GM23248 (cell line): ENCODE measurements at regions not wholly inside any gene's neighbourhood (a gene's known extent, or its start where the extent isn't known, plus 50 kb on each side); places are given as distances from the start of the nearest gene placed in this dataset.

Experiments
- DNase-seq: peaks from one replicate; pipeline ENCODE4 v3.0.0-alpha.2; 2015
- H2AFZ ChIP-seq: fragments of 200-600 bp; sonication (generic); 2 replicates; pipeline ENCODE4 v1.6.1; 2016; ENCODE audit warnings: antibody characterized with exemption
- H3F3A ChIP-seq: fragments of 200-600 bp; sonication (generic); 2 replicates; pipeline ENCODE4 v1.6.1; 2016; ENCODE audit warnings: mild to moderate bottlenecking, antibody characterized with exemption, mixed run types; ENCODE audit not compliant: insufficient read depth
- H3K27ac ChIP-seq: fragments of 200-600 bp; sonication (generic); 2 replicates; pipeline ENCODE4 v1.5.1; 2016; ENCODE audit warnings: mild to moderate bottlenecking
- H3K27me3 ChIP-seq: fragments of 200-600 bp; sonication (generic); replicated peaks from 2 replicates; pipeline ENCODE4 v1.6.1; 2016; ENCODE audit warnings: mild to moderate bottlenecking; ENCODE audit not compliant: insufficient read depth
- H3K36me3 ChIP-seq: fragments of 200-600 bp; sonication (generic); 2 replicates; pipeline ENCODE4 v1.6.1; 2016; ENCODE audit warnings: low read depth, mild to moderate bottlenecking
- H3K4me1 ChIP-seq: fragments of 200-600 bp; sonication (generic); 2 replicates; pipeline ENCODE4 v1.6.1; 2016; ENCODE audit warnings: mild to moderate bottlenecking; ENCODE audit not compliant: insufficient read depth
- H3K4me2 ChIP-seq: fragments of 200-600 bp; sonication (generic); one replicate; pipeline ENCODE4 v1.6.1; 2016; ENCODE audit warnings: mild to moderate bottlenecking; ENCODE audit not compliant: unreplicated experiment
- H3K4me3 ChIP-seq: fragments of 200-600 bp; sonication (generic); 2 replicates; pipeline ENCODE4 v1.5.1; 2016; ENCODE audit warnings: mild to moderate bottlenecking
- H3K79me2 ChIP-seq: fragments of 200-600 bp; sonication (generic); 2 replicates; pipeline ENCODE4 v1.6.1; 2016; ENCODE audit warnings: mild to moderate bottlenecking; ENCODE audit not compliant: insufficient read depth
- H3K9ac ChIP-seq: fragments of 200-600 bp; sonication (generic); 2 replicates; pipeline ENCODE4 v1.6.1; 2016; ENCODE audit warnings: mild to moderate bottlenecking
- H3K9me2 ChIP-seq: fragments of 200-600 bp; sonication (generic); 2 replicates; pipeline ENCODE4 v1.6.1; 2016; ENCODE audit warnings: mixed run types, mild to moderate bottlenecking, moderate library complexity; ENCODE audit not compliant: insufficient read depth
- H3K9me3 ChIP-seq: fragments of 200-600 bp; sonication (generic); one replicate; pipeline ENCODE4 v1.6.1; 2017; ENCODE audit warnings: low read depth
- H4K20me1 ChIP-seq: fragments of 200-600 bp; sonication (generic); 2 replicates; pipeline ENCODE4 v1.6.0; 2016; ENCODE audit not compliant: insufficient read depth
- EZH2 ChIP-seq: fragments of 200-600 bp; sonication (generic); IDR thresholded peaks from 2 replicates; pipeline ENCODE4 v1.6.1; 2018; ENCODE audit warnings: antibody characterized with exemption, mild to moderate bottlenecking; ENCODE audit not compliant: insufficient read depth, poor library complexity, severe bottlenecking
- EZH2phosphoT487 ChIP-seq: fragments of 200-600 bp; sonication (generic); IDR thresholded peaks from 2 replicates; pipeline ENCODE4 v1.6.1; 2018; ENCODE audit warnings: antibody characterized with exemption, moderate library complexity, mild to moderate bottlenecking, low read depth; ENCODE audit not compliant: insufficient read depth
- WGBS, 2 experiments: methylation state at CpG; one replicate each; pipeline ENCODE4 v1.1.6; 2015 to 2017; ENCODE audit warnings: low lambda C conversion rate in 2 of 2, low coverage in 1 of 2; ENCODE audit errors: missing lambda C conversion rate in 2 of 2; 5-methylcytosine and 5-hydroxymethylcytosine counted together
- in situ Hi-C: fragments of 300-500 bp; cut with MboI; formaldehyde crosslinking; loops from 2 replicates; pipeline ENCODE4 v1.15.0; 2020

DNA sequence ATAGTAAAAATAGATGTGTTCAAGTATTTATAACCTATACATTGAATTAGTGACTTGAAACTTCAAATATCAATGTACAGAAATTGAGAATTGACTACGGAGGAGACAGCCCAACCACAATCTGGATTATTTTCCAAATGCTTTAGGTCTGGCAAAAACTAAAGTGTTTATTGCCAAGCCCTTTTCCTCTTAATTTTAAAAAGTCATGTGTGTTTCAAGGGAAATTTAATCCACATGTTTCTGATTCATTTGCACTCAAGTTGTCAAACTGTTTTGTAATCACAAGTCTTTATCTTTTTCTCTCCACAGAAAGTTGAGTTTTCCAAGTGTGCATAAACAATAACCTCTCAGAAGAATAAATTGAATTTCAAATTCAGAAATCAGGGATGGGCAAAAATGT, 350.8 kb upstream of the RSPO3 start:
- no peaks in the 10 kb centered on the region for H3K9me3 ChIP-seq
- DNase-seq, result peak; percentile 7
- in situ Hi-C loops, result no loop called here
- H3K27me3 ChIP-seq, result no peaks in the 10 kb centered on the region
- no peaks in the 10 kb centered on the region for H3K36me3 ChIP-seq
- H3K4me2 ChIP-seq, result no peak overlapping the region
- no peaks in the 10 kb centered on the region for H3K79me2 ChIP-seq
- H2AFZ ChIP-seq, result 0 out of 2 replicates have a peak overlapping the region, but pooled peaks have one; percentile 37
- H3K27ac ChIP-seq, result no peak overlapping the region
- 30 to 36% methylated on average over 1 of the region's 1 CpG for WGBS, 2 experiments
- H3F3A ChIP-seq, result 0 out of 2 replicates have a peak, but pooled peaks cover under 1% of the 10 kb centered on the region
- no peaks in the 10 kb centered on the region for H4K20me1 ChIP-seq
- TF ChIP-seq EZH2phosphoT487 (no peak), EZH2 (no peak)
- no peaks in the 10 kb centered on the region for H3K9me2 ChIP-seq
- H3K4me3 ChIP-seq, result no peak overlapping the region
- H3K9ac ChIP-seq, result no peak overlapping the region
- peaks cover 9% of the 10 kb centered on the region for H3K4me1 ChIP-seq

DNA sequence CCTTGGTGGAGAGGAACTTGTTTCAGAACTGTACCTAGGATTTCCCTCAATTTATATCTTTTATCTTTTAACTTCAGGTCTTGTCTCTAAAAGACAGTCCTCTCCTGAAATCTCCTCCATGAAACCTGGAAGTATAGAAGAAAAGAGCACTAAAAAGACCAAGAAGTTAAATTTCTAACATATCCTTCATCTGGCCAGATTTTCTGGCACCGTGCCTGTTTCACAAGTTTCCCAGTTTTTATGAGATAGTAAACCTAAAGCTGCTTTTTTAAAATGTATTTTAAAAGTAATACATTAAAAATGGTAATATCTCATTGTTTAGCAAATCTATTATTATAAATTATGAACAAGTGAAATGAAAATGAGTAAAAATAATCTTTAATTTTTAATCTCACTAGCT, 348.3 kb upstream of the RSPO3 start:
- no peak for TF ChIP-seq EZH2phosphoT487
- TF ChIP-seq EZH2, result no peak
- no peaks in the 10 kb centered on the region; the same call in 1 of the 2 replicates for H3K9me2 ChIP-seq
- no peak overlapping the region for H3K4me2 ChIP-seq
- no peaks in the 10 kb centered on the region for H3K36me3 ChIP-seq
- no peaks in the 10 kb centered on the region for H3K79me2 ChIP-seq
- no peaks in the 10 kb centered on the region for H4K20me1 ChIP-seq
- in situ Hi-C loops, result no loop called here
- peaks cover 21% of the 10 kb centered on the region for H3K4me1 ChIP-seq
- H3K9me3 ChIP-seq, result no peaks in the 10 kb centered on the region
- 0 out of 2 replicates have a peak, but pooled peaks cover 10% of the 10 kb centered on the region for H3F3A ChIP-seq
- H3K4me3 ChIP-seq, result no peak overlapping the region
- no peak overlapping the region for H3K27ac ChIP-seq
- H2AFZ ChIP-seq, result no peak overlapping the region
- DNase-seq, result no peak
- H3K9ac ChIP-seq, result no peak overlapping the region
- WGBS, 2 experiments, result 15 to 17% methylated on average over 1 of the region's 1 CpG
- H3K27me3 ChIP-seq, result no peaks in the 10 kb centered on the region

DNA sequence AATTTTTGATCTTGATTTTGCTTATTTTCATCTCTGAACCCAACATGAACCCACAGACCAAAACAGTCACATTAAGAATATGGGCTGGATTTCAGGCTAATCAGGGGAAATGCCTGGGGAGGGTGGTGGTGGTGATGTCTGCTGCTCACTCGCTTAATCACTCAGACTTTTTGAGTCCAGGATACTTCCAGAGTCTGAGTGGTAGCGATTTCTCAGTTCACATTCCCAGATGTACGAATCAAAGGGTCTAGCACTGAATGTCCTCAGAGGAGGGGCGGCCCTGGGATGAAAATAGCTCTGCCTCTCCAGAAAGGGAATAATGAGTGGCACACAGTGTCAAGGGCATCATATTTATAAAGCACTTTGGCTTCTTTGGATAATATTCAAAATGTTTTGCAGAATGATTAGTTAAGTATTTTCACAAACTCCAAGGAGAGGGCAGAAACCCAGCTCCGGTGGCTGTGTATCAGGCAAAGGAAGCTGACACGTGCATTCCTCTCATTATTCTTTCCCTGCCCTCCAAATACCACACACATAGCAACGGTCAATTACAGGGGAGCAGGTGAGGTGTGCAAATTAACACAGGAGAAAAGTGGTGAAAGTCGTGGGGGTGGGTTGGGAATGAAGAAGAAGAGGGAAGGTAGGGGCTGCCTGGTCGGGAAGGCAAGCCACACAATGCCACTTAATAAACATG, 345.2 kb upstream of the RSPO3 start:
- H3K4me3 ChIP-seq, result peak overlapping the region; percentile 51

DNA sequence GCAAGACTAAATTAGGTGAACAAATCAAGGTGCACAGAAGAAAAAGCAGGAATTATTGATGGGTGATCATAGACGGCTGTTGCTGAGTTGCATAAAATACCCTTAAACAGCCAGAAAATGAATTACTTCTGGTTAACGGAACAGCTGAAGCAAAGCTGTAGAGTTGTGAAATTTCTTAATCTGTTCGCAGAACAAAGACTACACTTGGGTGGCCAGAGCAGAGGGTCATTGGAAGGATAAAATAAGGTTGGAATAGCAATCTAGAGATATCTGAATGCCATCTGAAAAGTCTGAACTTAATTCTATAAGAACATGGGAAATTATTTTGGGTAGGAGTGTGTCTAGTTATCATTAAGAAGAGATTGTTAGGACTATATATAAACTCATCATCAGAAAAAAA, 339.1 kb upstream of the RSPO3 start:
- H3K79me2 ChIP-seq, result no peaks in the 10 kb centered on the region
- H3K9ac ChIP-seq, result no peak overlapping the region
- H3K4me1 ChIP-seq, result no peaks in the 10 kb centered on the region
- no peak overlapping the region for H3K4me3 ChIP-seq
- H3F3A ChIP-seq, result no peaks in the 10 kb centered on the region
- no peak overlapping the region for H3K27ac ChIP-seq
- no peaks in the 10 kb centered on the region for H3K9me3 ChIP-seq
- no peaks in the 10 kb centered on the region; the same call in 1 of the 2 replicates for H3K9me2 ChIP-seq
- no peaks in the 10 kb centered on the region for H3K27me3 ChIP-seq
- no peaks in the 10 kb centered on the region for H3K36me3 ChIP-seq
- H4K20me1 ChIP-seq, result no peaks in the 10 kb centered on the region
- 57 to 65% methylated on average over 3 of the region's 3 CpGs for whole genome bisulfite sequencing, 2 experiments
- in situ Hi-C loops, result no loop called here
- DNase-seq, result no peak
- H2AFZ ChIP-seq, result no peak overlapping the region
- no peak overlapping the region for H3K4me2 ChIP-seq
- no peak for TF ChIP-seq EZH2
- TF ChIP-seq EZH2phosphoT487, result no peak

More for the DNA sequence above, 345.2 kb upstream of the RSPO3 start:
- in situ Hi-C loops, result no loop called here
- 7 to 11% methylated on average over 9 of the region's 9 CpGs for WGBS, 2 experiments
- Histone ChIP-seq H3K79me2 (no peaks in the 10 kb centered on the region), H3K27ac (peak overlapping the region; percentile 36), H3K27me3 (no peaks in the 10 kb centered on the region), H3K36me3 (no peaks in the 10 kb centered on the region), H4K20me1 (no peaks in the 10 kb centered on the region), H3F3A (0 out of 2 replicates have a peak, but pooled peaks cover 10% of the 10 kb centered on the region), H3K9ac (peak overlapping the region; percentile 13; the same call in 1 of the 2 replicates), H2AFZ (peak overlapping the region; percentile 68), H3K4me1 (peaks cover 16% of the 10 kb centered on the region), H3K9me3 (no peaks in the 10 kb centered on the region), H3K4me2 (peak overlapping the region; percentile 74), H3K9me2 (no peaks in the 10 kb centered on the region; the same call in 1 of the 2 replicates)
- TF ChIP-seq EZH2 (no peak), EZH2phosphoT487 (no peak)
- peak; percentile 60 for DNase-seq
